Uterus (tissue), 3 donors: ENCODE measurements at regions not wholly inside any gene's neighbourhood (a gene's known extent, or its start where the extent isn't known, plus 50 kb on each side); places are given as distances from the start of the nearest gene placed in this dataset.

ENCODE experiments used
- DNase-seq, 2 donors: peaks; one replicate each; pipeline ENCODE4 v3.0.0-alpha.2; 2019 to 2020
- H3K27ac ChIP-seq, 2 donors: fragments of 200-600 bp; sonication (generic); 1 replicate in 1 of 2; 2 replicates in 1 of 2; pipeline ENCODE4 v1.5.1; 2016 to 2018
- H3K27me3 ChIP-seq, 2 donors: fragments of 200-600 bp; sonication (generic); one replicate each; pipeline ENCODE4 v1.5.1; 2018 to 2019; ENCODE audit warnings: control low read depth in 1 of 2
- H3K36me3 ChIP-seq, 2 donors: fragments of 200-600 bp; sonication (generic); one replicate each; pipeline ENCODE4 v1.5.1; 2019; ENCODE audit warnings: control low read depth in 1 of 2
- H3K4me1 ChIP-seq, 2 donors: fragments of 200-600 bp; sonication (generic); one replicate each; pipeline ENCODE4 v1.5.1; 2018 to 2019; ENCODE audit warnings: control low read depth in 1 of 2
- H3K4me3 ChIP-seq, 2 donors: fragments of 200-600 bp; sonication (generic); 1 replicate in 1 of 2; 2 replicates in 1 of 2; pipeline ENCODE4 v1.5.1; 2018 to 2019; ENCODE audit warnings: mild to moderate bottlenecking in 1 of 2
- H3K9me3 ChIP-seq, 2 donors: fragments of 200-600 bp; sonication (generic); one replicate each; pipeline ENCODE4 v1.5.1; 2019; ENCODE audit warnings: control low read depth in 1 of 2
- CTCF ChIP-seq, 4 experiments: fragments of 200-600 bp in 2 of 4; fragments of 450-650 bp in 2 of 4; sonication (generic) in 2 of 4; IDR thresholded peaks; one replicate each; pipeline ENCODE4 v1.5.1; 2016 to 2019; ENCODE audit warnings: antibody characterized with exemption in 4 of 4, mild to moderate bottlenecking in 2 of 4, moderate library complexity in 1 of 4
- POLR2A ChIP-seq, 2 donors: fragments of 450-650 bp; IDR thresholded peaks; one replicate each; pipeline ENCODE4 v1.6.1; 2016; ENCODE audit warnings: antibody characterized with exemption in 2 of 2, mild to moderate bottlenecking in 1 of 2, moderate library complexity in 1 of 2
- intact Hi-C: fragments of 100-400 bp; cut with DNase I; formaldehyde crosslinking; loops from one replicate; pipeline ENCODE4 v1.15.1; 2023; ENCODE audit warnings: low total_unique reads
- donor health status: DM: yes; HTN: yes; CAD: no.

DNA sequence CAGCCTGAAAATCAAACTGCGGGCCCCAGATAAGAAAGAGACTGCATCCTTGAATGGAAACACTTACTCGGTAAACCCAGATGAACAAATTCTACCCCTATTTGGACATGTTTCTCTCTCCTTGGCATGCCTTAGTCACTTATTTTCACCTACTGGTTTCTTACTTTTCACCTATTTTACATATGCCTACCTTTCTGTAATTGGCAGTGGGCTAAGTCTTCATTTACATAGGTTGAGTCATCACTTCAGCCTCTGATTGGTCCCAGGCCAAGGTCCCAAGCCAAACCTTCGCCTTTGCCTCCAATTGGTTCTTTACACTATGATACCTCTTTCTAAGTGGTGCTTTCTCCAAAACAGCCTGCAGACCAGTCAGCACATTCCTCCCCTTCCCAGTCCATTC, 111.3 kb downstream of the DYRK2 start:
- intact Hi-C loops = no loop called here
- Histone ChIP-seq H3K4me1 (no peaks in the 10 kb centered on the region), H3K27me3 (no peaks in the 10 kb centered on the region), H3K4me3 (no peak overlapping the region), H3K9me3 (no peaks in the 10 kb centered on the region), H3K27ac (no peak overlapping the region), H3K36me3 (no peaks in the 10 kb centered on the region)
- no peak for DNase-seq
- TF ChIP-seq POLR2A (IDR thresholded peaks at IDR 0.05) (no peak), CTCF (IDR thresholded peaks at IDR 0.05) (no peak)

DNA sequence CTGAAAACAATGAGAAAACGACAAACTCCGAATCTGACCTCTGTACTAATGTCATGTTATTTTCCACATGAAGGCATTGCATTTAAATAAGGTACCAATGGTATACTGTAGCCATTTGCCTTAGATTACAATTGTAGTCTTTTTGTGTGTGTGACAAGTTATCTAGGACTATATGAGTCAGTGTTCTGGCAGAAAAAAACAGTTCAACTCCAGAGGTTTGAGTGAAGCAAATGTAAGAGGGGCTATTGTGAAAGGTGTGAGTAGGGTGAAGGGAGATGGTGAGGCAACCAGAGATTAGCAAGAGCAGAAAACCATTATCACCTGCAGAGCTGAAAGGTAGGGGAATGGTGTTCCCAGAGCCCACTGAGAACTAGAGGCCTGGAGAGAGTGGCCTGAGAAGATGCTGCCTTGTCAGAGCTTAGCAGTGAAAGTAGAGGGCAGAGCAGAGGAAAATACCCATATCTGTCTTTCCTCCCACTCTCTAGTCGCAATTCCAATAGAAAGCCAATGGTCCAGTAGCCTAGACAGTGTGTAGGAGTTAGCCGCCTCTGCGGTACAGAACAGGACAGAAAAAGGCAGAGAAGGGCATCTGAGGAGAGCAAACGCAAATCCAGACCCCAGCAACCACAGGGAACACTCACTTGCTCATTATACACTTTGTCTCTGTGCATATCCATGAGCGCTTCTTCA, 112.2 kb downstream of the DYRK2 start:
- no peaks in the 10 kb centered on the region for H3K36me3 ChIP-seq
- no peaks in the 10 kb centered on the region for H3K27me3 ChIP-seq
- no peak for DNase-seq
- no peak overlapping the region for H3K27ac ChIP-seq
- intact Hi-C loops = no loop called here
- no peaks in the 10 kb centered on the region for H3K4me1 ChIP-seq
- H3K4me3 ChIP-seq = no peak overlapping the region
- H3K9me3 ChIP-seq = no peaks in the 10 kb centered on the region
- TF ChIP-seq POLR2A (IDR thresholded peaks at IDR 0.05) = no peak
- TF ChIP-seq CTCF (IDR thresholded peaks at IDR 0.05) = no peak

- Histone ChIP-seq H3K27me3 (no peaks in the 10 kb centered on the region), H3K9me3 (no peaks in the 10 kb centered on the region), H3K36me3 (no peaks in the 10 kb centered on the region), H3K4me1 (no peaks in the 10 kb centered on the region), H3K27ac (no peak overlapping the region), H3K4me3 (no peak overlapping the region)
- DNase-seq = no peak
- no peak for TF ChIP-seq POLR2A (IDR thresholded peaks at IDR 0.05)
- no peak for TF ChIP-seq CTCF (IDR thresholded peaks at IDR 0.05)
- intact Hi-C loops = no loop called here
Observed at GRCh38 chr12:67761566-67761965, 113.0 kb downstream of the DYRK2 start.

- H3K4me1 ChIP-seq = no peaks in the 10 kb centered on the region
- intact Hi-C loops = no loop called here
- no peaks in the 10 kb centered on the region for H3K36me3 ChIP-seq
- H3K9me3 ChIP-seq = no peaks in the 10 kb centered on the region
- TF ChIP-seq CTCF (IDR thresholded peaks at IDR 0.05) (no peak), POLR2A (IDR thresholded peaks at IDR 0.05) (no peak)
- H3K27me3 ChIP-seq = no peaks in the 10 kb centered on the region
- H3K27ac ChIP-seq = no peak overlapping the region
- H3K4me3 ChIP-seq = no peak overlapping the region
- DNase-seq = no peak
Observed at GRCh38 chr12:67764055-67764454, 115.5 kb downstream of the DYRK2 start.

DNA sequence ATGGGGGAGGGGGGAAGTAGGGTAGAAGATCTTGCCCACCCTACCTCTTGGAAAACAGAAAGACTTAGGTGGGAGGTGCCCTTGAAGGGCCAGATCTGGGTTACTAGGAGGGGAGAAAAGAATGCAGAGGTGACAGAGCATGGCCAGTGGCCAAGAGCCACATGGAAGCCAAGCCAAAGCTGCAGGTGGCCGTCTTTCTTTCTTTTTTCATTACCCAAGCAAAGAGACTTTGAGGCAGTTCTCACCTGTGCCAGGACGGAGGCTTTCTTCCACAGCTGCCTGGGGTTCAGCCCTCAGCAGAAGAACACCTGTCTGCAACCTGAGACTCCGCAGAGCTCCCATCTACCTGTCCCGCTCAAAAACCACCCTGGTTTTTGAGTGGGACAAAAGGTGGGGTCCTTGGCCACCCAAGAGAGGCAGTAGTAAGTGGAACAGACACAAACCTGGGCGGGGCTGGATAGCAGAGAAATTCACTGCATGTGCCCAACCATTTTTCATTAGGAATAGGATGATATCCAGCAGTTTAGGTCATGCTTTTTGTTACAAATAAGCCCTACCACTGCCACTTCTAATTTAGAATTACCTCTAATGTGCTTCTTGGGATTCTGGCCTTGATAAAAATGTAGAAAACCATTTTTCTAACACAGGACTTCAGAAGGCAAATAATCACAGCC, 116.5 kb downstream of the DYRK2 start:
- DNase-seq = no peak
- H3K4me1 ChIP-seq = no peaks in the 10 kb centered on the region
- H3K9me3 ChIP-seq = no peaks in the 10 kb centered on the region
- H3K4me3 ChIP-seq = no peak overlapping the region
- intact Hi-C loops = no loop called here
- no peak overlapping the region for H3K27ac ChIP-seq
- H3K27me3 ChIP-seq = no peaks in the 10 kb centered on the region
- TF ChIP-seq POLR2A (IDR thresholded peaks at IDR 0.05) (no peak), CTCF (IDR thresholded peaks at IDR 0.05) (no peak)
- no peaks in the 10 kb centered on the region for H3K36me3 ChIP-seq
